DND-41 (cell line): ENCODE measurements at regions not wholly inside any gene's neighbourhood (a gene's known extent, or its start where the extent isn't known, plus 50 kb on each side); places are given as distances from the start of the nearest gene placed in this dataset.

Experiments
- ATAC-seq: fragments of 200-7000 bp; cut with Tn5 transposase; 3 replicates; pipeline ENCODE4 v1.9.1; 2021; ENCODE audit warnings: low read depth; ENCODE audit not compliant: insufficient read depth
- DNase-seq: peaks from one replicate; pipeline ENCODE4 v3.0.0-alpha.2; 2020
- H2AFZ ChIP-seq: 2 replicates; pipeline ENCODE4 v1.6.0; 2012; ENCODE audit warnings: low read depth, low read length
- H3K27ac ChIP-seq: 2 replicates; pipeline ENCODE4 v1.5.1; 2012; ENCODE audit warnings: low read length, inconsistent platforms
- H3K27me3 ChIP-seq: fragments of 200-600 bp; sonication (generic); 2 replicates; pipeline ENCODE4 v1.6.0; 2012; ENCODE audit warnings: low read length, mild to moderate bottlenecking, inconsistent platforms; ENCODE audit not compliant: insufficient read depth, poor library complexity
- H3K36me3 ChIP-seq: 2 replicates; pipeline ENCODE4 v1.5.1; 2012; ENCODE audit warnings: low read length, inconsistent platforms; ENCODE audit not compliant: insufficient read depth
- H3K4me1 ChIP-seq: 2 replicates; pipeline ENCODE4 v1.5.1; 2012; ENCODE audit warnings: mild to moderate bottlenecking, low read length; ENCODE audit not compliant: insufficient read depth
- H3K4me2 ChIP-seq: 2 replicates; pipeline ENCODE4 v1.6.0; 2012; ENCODE audit warnings: mild to moderate bottlenecking, moderate library complexity, low read length, inconsistent platforms; ENCODE audit not compliant: insufficient read depth
- H3K4me3 ChIP-seq, 2 experiments: fragments of 200-600 bp in 1 of 2; shearing (Covaris generic) in 1 of 2; 2 replicates each; pipeline ENCODE4 v1.5.1; 2012 to 2016; ENCODE audit warnings: inconsistent platforms in 2 of 2, low read length in 2 of 2, mild to moderate bottlenecking in 2 of 2, low read depth in 1 of 2, moderate library complexity in 1 of 2
- H3K79me2 ChIP-seq: 2 replicates; pipeline ENCODE4 v1.6.0; 2012; ENCODE audit warnings: low read length, inconsistent platforms; ENCODE audit not compliant: insufficient read depth
- H3K9ac ChIP-seq: 2 replicates; pipeline ENCODE4 v1.6.0; 2012; ENCODE audit warnings: low read depth, mild to moderate bottlenecking, inconsistent platforms, low read length, moderate library complexity
- H3K9me3 ChIP-seq: 2 replicates; pipeline ENCODE4 v1.5.1; 2012; ENCODE audit warnings: low read length, moderate library complexity, mild to moderate bottlenecking, inconsistent platforms; ENCODE audit not compliant: insufficient read depth, severe bottlenecking
- H4K20me1 ChIP-seq: 2 replicates; pipeline ENCODE4 v1.6.0; 2012; ENCODE audit warnings: low read length; ENCODE audit not compliant: insufficient read depth
- EZH2 ChIP-seq: IDR thresholded peaks from 3 replicates; pipeline ENCODE4 v1.6.1; 2012; ENCODE audit warnings: borderline replicate concordance, low read depth, mild to moderate bottlenecking, moderate library complexity, low read length, inconsistent platforms; ENCODE audit not compliant: severe bottlenecking
- TF ChIP-seq, protein P1 (sequence below): IDR thresholded peaks from 2 replicates; pipeline ENCODE4 v1.5.1; 2012; ENCODE audit warnings: borderline replicate concordance, low read length, moderate library complexity, mild to moderate bottlenecking; ENCODE audit not compliant: poor library complexity, severe bottlenecking; ENCODE audit errors: extremely low read depth

DNA sequence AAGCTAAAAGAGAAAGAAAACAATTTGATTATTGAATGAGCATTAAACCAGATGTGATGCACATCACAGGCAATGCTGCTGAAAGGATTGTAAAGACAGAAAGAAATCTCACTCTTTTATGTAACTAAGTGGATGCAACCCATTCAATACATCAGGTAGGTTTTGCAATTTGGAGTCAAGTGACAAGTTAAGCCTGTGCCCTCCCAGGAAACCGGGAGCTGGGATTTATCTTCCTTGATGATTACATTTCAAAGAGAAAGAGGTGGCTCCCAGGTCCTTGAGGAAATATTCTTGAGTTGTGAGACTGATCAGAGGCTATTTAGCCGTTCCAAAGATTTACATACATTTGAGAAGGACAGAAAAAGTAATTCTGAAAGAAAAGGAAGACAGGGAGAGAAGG is 219.0 kb upstream of the PROK2 start:
- no peaks in the 10 kb centered on the region for H3K79me2 ChIP-seq
- ATAC-seq = no peak
- no peak overlapping the region for H2AFZ ChIP-seq
- TF ChIP-seq, protein P1, sequence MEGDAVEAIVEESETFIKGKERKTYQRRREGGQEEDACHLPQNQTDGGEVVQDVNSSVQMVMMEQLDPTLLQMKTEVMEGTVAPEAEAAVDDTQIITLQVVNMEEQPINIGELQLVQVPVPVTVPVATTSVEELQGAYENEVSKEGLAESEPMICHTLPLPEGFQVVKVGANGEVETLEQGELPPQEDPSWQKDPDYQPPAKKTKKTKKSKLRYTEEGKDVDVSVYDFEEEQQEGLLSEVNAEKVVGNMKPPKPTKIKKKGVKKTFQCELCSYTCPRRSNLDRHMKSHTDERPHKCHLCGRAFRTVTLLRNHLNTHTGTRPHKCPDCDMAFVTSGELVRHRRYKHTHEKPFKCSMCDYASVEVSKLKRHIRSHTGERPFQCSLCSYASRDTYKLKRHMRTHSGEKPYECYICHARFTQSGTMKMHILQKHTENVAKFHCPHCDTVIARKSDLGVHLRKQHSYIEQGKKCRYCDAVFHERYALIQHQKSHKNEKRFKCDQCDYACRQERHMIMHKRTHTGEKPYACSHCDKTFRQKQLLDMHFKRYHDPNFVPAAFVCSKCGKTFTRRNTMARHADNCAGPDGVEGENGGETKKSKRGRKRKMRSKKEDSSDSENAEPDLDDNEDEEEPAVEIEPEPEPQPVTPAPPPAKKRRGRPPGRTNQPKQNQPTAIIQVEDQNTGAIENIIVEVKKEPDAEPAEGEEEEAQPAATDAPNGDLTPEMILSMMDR = no peak
- TF ChIP-seq EZH2 = no peak
- peaks cover 5% of the 10 kb centered on the region for H3K9me3 ChIP-seq
- no peak overlapping the region for H3K4me2 ChIP-seq
- no peak overlapping the region for H3K9ac ChIP-seq
- no peak overlapping the region for H3K27ac ChIP-seq
- H3K27me3 ChIP-seq = peaks cover 2% of the 10 kb centered on the region
- no peaks in the 10 kb centered on the region for H3K36me3 ChIP-seq
- H4K20me1 ChIP-seq = no peaks in the 10 kb centered on the region
- no peaks in the 10 kb centered on the region for H3K4me1 ChIP-seq
- DNase-seq = no peak
- no peak overlapping the region for H3K4me3 ChIP-seq

DNA sequence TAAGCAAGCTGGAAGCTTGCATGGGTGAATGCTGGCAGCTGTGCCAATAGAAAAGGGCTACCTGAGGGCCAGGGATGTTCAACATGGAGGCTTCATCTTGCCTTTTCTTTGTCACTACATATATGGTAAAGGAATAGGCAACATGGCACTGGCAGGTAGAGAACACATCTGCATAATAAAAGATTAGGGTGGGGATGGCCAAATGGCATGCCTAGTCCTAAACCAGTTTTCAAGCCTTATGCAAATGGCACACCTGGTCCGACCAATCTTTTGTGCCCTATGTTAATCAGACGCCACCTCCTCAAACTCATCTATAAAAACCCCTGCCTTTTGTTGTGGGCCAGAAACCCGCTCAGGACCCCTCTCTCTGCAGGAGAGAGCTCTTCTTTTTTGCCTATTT is 216.8 kb upstream of the PROK2 start:
- no peak for TF ChIP-seq EZH2
- TF ChIP-seq, protein P1 = no peak
- no peaks in the 10 kb centered on the region for H3K79me2 ChIP-seq

DNA sequence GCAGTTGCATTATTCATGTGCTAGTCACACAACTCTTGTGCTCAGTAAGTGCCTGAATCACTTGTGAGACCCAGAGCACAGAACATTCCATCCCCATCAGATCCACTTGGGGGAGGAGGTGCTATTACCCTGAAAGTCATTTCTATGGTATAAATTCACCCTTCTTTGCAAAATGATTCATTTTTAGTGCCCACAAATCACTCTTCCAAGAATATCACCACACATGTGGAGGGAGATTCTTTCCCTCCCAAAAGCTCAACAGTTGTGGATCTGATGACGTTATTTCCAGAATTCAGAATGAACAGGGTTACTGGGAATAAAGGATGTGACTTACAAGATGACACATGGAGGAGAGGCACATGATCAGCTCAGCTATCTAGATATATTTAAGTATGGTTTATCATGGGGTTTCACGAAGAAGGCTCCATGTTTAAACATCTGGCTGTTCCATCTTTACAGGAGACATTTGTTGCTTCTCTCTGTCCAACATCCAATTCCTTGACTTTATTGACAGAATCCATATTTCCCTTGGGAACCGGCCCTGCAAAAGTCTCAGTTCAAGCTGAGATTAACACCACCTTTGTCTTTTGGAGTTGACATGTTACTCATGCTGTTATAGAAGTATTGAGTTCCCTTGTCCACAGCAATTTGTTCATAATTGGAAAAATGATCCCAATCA is 214.2 kb upstream of the PROK2 start:
- DNase-seq (no peak), ATAC-seq (no peak)
- no peaks in the 10 kb centered on the region for H4K20me1 ChIP-seq
- no peaks in the 10 kb centered on the region for H3K79me2 ChIP-seq
- TF ChIP-seq, protein P1 = no peak
- TF ChIP-seq EZH2 = no peak
- no peaks in the 10 kb centered on the region for H3K9me3 ChIP-seq
- H2AFZ ChIP-seq = no peak overlapping the region
- no peak overlapping the region for H3K27ac ChIP-seq
- no peaks in the 10 kb centered on the region for H3K36me3 ChIP-seq
- H3K9ac ChIP-seq = no peak overlapping the region
- H3K4me1 ChIP-seq = no peaks in the 10 kb centered on the region
- no peaks in the 10 kb centered on the region for H3K27me3 ChIP-seq
- H3K4me3 ChIP-seq = no peak overlapping the region
- H3K4me2 ChIP-seq = no peak overlapping the region

More for the DNA sequence above, 216.8 kb upstream of the PROK2 start:
- no peak overlapping the region for H3K4me2 ChIP-seq
- peaks cover 2% of the 10 kb centered on the region for H3K27me3 ChIP-seq
- H3K4me1 ChIP-seq = no peaks in the 10 kb centered on the region
- no peak overlapping the region for H2AFZ ChIP-seq
- peaks cover 2% of the 10 kb centered on the region for H3K9me3 ChIP-seq
- H3K9ac ChIP-seq = no peak overlapping the region
- no peak for ATAC-seq
- no peaks in the 10 kb centered on the region for H3K36me3 ChIP-seq
- no peak overlapping the region for H3K27ac ChIP-seq
- no peak for DNase-seq
- H3K4me3 ChIP-seq = no peak overlapping the region
- H4K20me1 ChIP-seq = no peaks in the 10 kb centered on the region
